Right hindlimb (tissue), 1 donor: ENCODE measurements at regions not wholly inside any gene's neighbourhood (a gene's known extent, or its start where the extent isn't known, plus 50 kb on each side); places are given as distances from the start of the nearest gene placed in this dataset.
A peak's percentile ranks its signal among the peaks of the same experiment; 100 is the strongest.
"Not testable (repeated sequence)": the region's sequence is repeated elsewhere in the genome, so short reads cannot be mapped to it uniquely, and the experiment has no call there.

Source experiments
- DNase-seq: peaks from one replicate; pipeline ENCODE4 v3.0.0-alpha.2; 2018

GRCh38 chr5:104088876-104089778 is 526.5 kb upstream of the NUDT12 start:
- no peak for DNase-seq

GRCh38 chr5:104084896-104085295 is 522.3 kb upstream of the NUDT12 start:
- no peak for DNase-seq

DNA sequence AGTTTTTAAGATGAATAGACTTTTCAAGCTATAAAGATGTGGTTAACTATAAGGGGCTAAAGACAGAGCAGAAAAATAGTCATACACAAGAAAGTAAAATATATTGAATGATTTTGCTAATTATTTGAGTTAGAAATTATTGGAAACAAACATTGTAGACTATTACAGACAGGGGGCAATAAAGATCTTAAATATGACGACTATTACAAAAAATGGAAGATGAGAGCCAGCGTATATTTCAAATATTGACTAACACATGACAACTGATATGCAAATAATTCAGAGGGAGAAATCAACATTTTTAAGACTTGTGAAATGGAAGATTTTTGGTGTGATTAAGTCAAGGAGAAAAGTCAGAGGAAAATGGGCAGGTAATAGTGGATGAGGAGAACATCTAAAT is 520.2 kb upstream of the NUDT12 start:
- no peak for DNase-seq

DNA sequence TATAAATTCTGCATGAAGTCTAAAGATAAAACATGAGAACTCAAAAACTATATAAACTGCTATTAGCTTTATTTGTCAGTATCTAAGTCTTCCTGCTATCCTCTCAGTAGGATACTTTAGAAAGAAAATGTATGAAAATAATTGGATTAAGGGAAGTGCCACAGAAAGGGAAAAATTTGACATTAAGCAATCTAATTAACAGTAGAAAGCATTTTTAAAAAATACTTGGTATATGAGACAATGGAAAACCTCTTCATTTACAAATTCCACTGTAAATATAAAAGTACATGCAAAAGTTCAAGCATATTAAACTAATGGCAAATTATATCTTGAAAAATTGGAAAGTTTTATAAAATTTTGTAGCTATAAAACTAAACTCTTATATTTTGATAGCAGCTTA is 518.6 kb upstream of the NUDT12 start:
- no peak for DNase-seq

DNA sequence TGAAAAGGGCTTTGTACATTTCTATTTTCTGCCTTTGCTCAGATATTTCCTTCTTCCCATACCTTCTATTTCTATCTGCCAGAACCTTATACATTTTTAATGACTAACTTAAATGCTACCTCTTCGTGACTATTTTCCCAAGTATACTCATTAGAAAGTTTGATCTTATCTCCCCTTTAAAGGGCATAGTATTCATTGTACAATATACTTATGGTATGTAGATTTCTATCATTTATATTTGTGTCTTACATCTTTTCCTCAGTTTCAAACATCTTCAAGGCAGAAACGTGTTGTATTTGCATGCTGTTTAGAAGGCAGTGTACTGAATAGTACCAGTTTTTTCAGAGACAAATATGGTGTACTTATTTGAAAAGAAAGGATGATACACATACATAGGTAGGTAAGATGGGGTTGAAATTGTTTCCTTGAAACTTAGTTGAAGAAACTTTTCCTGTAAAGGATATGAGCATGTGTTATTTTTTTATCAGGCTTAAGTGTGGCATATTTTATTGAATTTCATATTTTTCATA is 518.1 kb upstream of the NUDT12 start:
- no peak for DNase-seq

GRCh38 chr5:104079861-104080645 is 517.5 kb upstream of the NUDT12 start:
- DNase-seq: not testable (repeated sequence)

GRCh38 chr5:104071887-104072286 is 509.3 kb upstream of the NUDT12 start:
- DNase-seq: no peak

GRCh38 chr5:104062621-104063377 is 500.2 kb upstream of the NUDT12 start:
- DNase-seq: no peak

DNA sequence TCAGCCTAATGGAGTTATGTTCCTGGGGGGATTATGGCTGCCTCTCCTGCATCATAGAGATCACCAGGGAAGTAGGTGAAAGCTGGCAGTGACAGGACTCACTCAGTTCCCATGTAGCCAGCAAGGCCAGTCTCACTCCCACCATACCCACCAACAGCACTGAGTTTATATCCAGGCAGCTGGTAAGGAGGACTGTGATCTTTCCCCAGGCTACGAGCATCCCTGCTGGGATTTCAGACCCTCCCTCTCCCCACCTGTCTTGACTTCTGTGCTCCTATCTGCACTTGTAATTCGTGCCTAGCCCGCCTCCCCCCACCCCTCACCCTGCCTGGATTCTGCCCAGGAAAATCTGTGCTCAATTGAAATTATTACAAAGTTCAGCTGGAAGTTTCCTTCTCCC is 499.1 kb upstream of the NUDT12 start:
- DNase-seq: no peak

DNA sequence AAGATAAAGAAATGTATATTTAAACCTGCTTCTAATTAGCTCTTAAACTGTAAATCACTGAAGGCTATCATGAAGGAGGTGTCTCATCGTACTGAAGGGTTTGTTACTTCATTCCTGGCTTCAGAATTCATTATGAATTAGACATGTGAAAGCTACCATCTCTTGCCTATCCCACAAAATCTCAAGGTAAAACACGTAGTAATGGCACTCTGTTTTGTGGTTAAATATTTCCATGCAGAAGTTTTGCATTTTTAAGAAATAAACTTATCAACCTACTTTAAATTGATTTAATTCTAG is 490.7 kb upstream of the NUDT12 start:
- DNase-seq: no peak

- no peak for DNase-seq
Observed at GRCh38 chr5:104052558-104053352, 490.2 kb upstream of the NUDT12 start.

DNA sequence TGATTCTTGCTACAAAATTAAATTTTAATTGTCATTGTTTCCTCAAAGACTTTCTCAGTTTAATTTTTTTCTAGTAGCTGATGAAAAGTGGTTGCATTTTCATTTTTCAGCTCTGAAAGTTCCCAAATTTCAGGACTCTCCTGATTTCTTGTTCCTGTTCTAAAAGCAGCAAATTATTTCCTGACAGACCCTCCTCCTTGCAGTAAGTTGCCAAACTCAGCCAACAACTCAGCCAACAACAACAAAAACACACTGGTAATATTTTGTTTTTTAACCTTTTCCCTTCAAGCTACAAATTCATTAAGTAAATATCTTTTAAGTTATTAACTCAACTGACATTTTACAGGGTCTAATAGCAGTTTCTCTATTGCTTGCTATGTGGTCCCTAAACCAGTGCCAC is 487.8 kb upstream of the NUDT12 start:
- peak; percentile 21 for DNase-seq

GRCh38 chr5:104049752-104050151 is 487.2 kb upstream of the NUDT12 start:
- no peak for DNase-seq

- DNase-seq: no peak
Observed at GRCh38 chr5:104048231-104048630, 485.6 kb upstream of the NUDT12 start.

DNA sequence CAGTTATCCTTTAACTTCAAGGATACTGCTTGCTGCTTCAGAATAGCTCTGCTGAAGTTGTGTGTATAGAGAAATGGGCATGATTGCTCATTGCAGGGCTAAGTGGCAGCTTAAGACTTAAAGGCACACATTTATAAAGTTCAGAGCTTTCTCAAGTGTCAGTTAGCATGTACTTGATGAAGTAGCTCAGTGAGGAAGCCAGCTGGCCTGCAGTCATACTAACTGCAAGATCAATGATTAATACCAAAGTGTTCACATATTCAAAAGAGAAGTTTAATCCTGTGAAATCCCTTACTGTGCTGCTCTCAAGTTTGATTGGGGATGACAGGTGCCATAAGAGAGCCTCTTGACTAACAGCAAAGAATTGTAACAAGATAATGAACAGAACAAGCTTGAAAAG is 483.4 kb upstream of the NUDT12 start:
- no peak for DNase-seq

DNA sequence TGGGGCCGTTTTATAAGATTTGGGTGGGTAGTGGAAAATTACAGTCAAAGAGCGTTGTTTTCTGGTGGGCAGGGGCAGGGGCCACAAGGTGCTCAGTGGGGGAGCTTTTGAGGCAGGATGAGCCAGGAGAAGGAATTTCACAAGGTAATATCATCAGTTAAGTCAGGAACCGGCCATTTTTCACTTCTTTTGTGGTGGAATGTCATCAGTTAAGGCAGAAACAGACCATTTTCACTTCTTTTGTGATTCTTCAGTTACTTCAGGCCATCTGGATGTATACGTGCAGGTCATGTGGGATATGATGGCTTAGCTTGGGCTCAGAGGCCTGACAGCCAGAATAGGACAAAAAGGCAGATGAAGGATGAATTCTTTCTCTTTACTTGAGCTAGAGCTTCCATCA is 477.3 kb upstream of the NUDT12 start:
- DNase-seq: not testable (repeated sequence)

DNA sequence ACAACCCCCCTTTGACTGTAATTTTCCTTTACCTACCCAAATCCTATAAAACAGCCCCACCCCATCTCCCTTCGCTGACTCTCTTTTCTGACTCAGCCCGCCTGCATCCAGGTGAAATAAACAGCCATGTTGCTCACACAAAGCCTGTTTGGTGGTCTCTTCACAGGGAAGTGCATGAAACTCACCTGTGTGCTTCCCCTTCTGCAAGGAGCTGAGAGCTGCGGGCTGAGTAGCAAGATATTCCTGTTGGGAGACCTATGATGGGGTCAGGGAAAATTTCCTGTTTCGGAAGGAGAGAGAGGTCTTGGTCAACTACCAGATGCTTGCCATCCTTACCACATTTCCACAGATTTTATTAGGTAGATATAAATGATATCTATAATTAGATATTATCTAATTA is 474.5 kb upstream of the NUDT12 start:
- DNase-seq: not testable (repeated sequence)

GRCh38 chr5:104033186-104033585 is 470.6 kb upstream of the NUDT12 start:
- not testable (repeated sequence) for DNase-seq

DNA sequence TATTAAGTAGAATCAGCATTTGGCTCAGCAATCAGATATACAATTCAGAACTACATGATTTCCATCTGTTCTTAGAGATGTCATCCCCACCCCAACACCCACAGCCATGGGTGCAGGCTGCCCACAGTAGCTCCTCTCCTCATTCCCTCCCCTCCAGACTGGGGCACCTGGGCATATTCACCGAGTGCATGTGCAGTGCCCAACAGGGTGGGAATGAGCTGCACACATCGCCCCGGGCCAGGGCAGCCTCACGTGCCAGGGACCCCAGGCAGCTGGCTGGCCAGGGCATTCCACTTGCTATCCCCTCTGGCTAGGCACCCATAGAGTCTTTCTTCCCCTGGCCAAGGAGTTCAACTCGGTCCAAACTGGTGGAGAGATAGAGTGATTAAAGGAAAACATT is 461.9 kb upstream of the NUDT12 start:
- DNase-seq: no peak

GRCh38 chr5:104023739-104024138 is 461.1 kb upstream of the NUDT12 start:
- DNase-seq: no peak

DNA sequence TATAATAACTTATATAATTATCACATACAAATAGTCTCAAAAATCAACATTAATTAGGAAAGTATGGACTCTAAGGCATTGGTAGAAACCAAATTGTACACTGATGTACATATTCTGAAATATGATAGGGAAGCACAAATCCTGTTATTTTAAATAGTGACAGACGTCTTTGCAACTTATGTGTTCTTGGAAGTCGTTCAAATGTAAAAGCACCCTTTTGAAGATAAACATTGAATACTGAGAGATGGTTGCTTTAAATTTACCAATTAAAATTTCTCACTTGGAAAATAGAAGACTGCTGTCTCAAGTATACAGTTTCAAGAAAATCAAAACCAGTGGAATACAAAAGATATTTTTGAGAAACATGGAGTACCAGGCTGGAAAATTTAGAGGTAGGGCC is 457.4 kb upstream of the NUDT12 start:
- DNase-seq: no peak

DNA sequence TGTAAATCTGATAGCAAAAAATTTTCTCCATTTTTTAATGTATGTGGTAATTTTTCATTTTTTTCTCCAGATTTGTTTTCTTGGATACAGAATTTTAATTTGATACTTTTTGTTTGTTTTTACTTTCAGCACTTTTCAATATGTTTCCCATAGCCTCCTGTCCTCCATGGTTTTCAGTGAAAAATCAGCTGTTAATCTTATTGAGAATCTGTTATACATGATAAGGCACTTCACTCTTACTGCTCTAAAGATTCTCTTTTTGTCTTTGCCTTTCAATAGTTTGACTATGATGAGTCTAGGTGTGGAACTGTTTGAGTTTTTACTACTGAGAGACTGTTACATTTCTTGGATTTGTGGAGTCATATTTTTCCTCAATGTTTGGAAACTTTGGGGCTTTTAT is 455.7 kb upstream of the NUDT12 start:
- no peak for DNase-seq
